Inferior parietal cortex (tissue), 1 donor: ENCODE measurements at regions not wholly inside any gene's neighbourhood (a gene's known extent, or its start where the extent isn't known, plus 50 kb on each side); places are given as distances from the start of the nearest gene placed in this dataset.
"Not testable (repeated sequence)": the region's sequence is repeated elsewhere in the genome, so short reads cannot be mapped to it uniquely, and the experiment has no call there.

Source experiments
- DNase-seq: peaks from one replicate; pipeline ENCODE4 v3.0.0-alpha.2; 2016; ENCODE audit errors: extremely low spot score

GRCh38 chr2:65952966-65953761, 481.8 kb upstream of the MEIS1 start:
- DNase-seq = no peak

GRCh38 chr2:65944213-65944612, 490.7 kb upstream of the MEIS1 start:
- DNase-seq = no peak

- no peak for DNase-seq
Measured at GRCh38 chr2:65943099-65943786, 491.7 kb upstream of the MEIS1 start.

GRCh38 chr2:65940856-65941255, 494.1 kb upstream of the MEIS1 start:
- no peak for DNase-seq

- no peak for DNase-seq
Measured at GRCh38 chr2:65939687-65940086, 495.2 kb upstream of the MEIS1 start.

- DNase-seq = no peak
Measured at GRCh38 chr2:65937379-65938160, 497.4 kb upstream of the MEIS1 start.

- DNase-seq = no peak
Measured at GRCh38 chr2:65934992-65935629, 499.8 kb upstream of the MEIS1 start.

- DNase-seq = no peak
Measured at GRCh38 chr2:65932571-65932970, 500.2 kb upstream of the SPRED2 start.

GRCh38 chr2:65931056-65931455, 498.7 kb upstream of the SPRED2 start:
- no peak for DNase-seq

GRCh38 chr2:65930259-65930658, 497.9 kb upstream of the SPRED2 start:
- no peak for DNase-seq

- DNase-seq = not testable (repeated sequence)
Measured at GRCh38 chr2:65929664-65930063, 497.3 kb upstream of the SPRED2 start.

- DNase-seq = no peak
Measured at GRCh38 chr2:65922794-65923193, 490.4 kb upstream of the SPRED2 start.

- DNase-seq = no peak
Measured at GRCh38 chr2:65922030-65922429, 489.6 kb upstream of the SPRED2 start.

- DNase-seq = no peak
Measured at GRCh38 chr2:65921116-65921515, 488.7 kb upstream of the SPRED2 start.

GRCh38 chr2:65920659-65921058, 488.3 kb upstream of the SPRED2 start:
- no peak for DNase-seq

GRCh38 chr2:65919550-65920188, 487.3 kb upstream of the SPRED2 start:
- no peak for DNase-seq

- DNase-seq = no peak
Measured at GRCh38 chr2:65918760-65919187, 486.4 kb upstream of the SPRED2 start.

- no peak for DNase-seq
Measured at GRCh38 chr2:65917986-65918385, 485.6 kb upstream of the SPRED2 start.

- DNase-seq = no peak
Measured at GRCh38 chr2:65916785-65917295, 484.4 kb upstream of the SPRED2 start.

- DNase-seq = no peak
Measured at GRCh38 chr2:65916177-65916576, 483.8 kb upstream of the SPRED2 start.

GRCh38 chr2:65915273-65915672, 482.9 kb upstream of the SPRED2 start:
- DNase-seq = no peak
